SK-N-SH (cell line): ENCODE measurements at regions not wholly inside any gene's neighbourhood (a gene's known extent, or its start where the extent isn't known, plus 50 kb on each side); places are given as distances from the start of the nearest gene placed in this dataset.

ENCODE experiments used
- CTCF ChIA-PET: fragments of 300-600, 350-600 bp; formaldehyde crosslinking; extraction: SDS; loops from one replicate; lab custom pipeline; 2021; lab: Yijun Ruan, JAX
- POLR2A ChIA-PET: fragments of 350-600 bp; sonication (Branson Sonifier 250); formaldehyde crosslinking; extraction: SDS; loops from one replicate; lab custom pipeline; 2020; ENCODE audit warnings: antibody characterized with exemption, inconsistent platforms; lab: Yijun Ruan, JAX
- DNase-seq: peaks from one replicate; pipeline ENCODE4 v3.0.0; 2012
- H2AFZ ChIP-seq: fragments of 200-600 bp; sonication (generic); 2 replicates; pipeline ENCODE4 v1.8.1; 2016; ENCODE audit warnings: antibody characterized with exemption, mild to moderate bottlenecking, low read depth
- H3F3A ChIP-seq: fragments of 200-600 bp; sonication (generic); replicated peaks from 2 replicates; pipeline ENCODE3; 2016; ENCODE audit warnings: antibody characterized with exemption, mild to moderate bottlenecking; ENCODE audit not compliant: insufficient read depth
- H3K27ac ChIP-seq, 2 experiments: fragments of 200-500 bp in 1 of 2; fragments of 200-600 bp in 1 of 2; sonication (Bioruptor generic) in 1 of 2; sonication (generic), shearing (Covaris generic) in 1 of 2; 2 replicates each; pipeline versions ENCODE4 v1.5.1 to v1.6.1; 2014 to 2016; ENCODE audit warnings: low read depth in 2 of 2, inconsistent platforms in 1 of 2, low read length in 1 of 2, mild to moderate bottlenecking in 1 of 2, mixed read lengths in 1 of 2
- H3K27me3 ChIP-seq: fragments of 200-600 bp; sonication (generic), shearing (Covaris generic); 2 replicates; pipeline ENCODE4 v1.6.1; 2016; ENCODE audit warnings: mixed run types; ENCODE audit not compliant: insufficient read depth
- H3K36me3 ChIP-seq, 2 experiments: fragments of 200-500 bp in 1 of 2; fragments of 200-600 bp in 1 of 2; sonication (Bioruptor generic) in 1 of 2; sonication (generic) in 1 of 2; replicated peaks in 1 of 2; 2 replicates each; pipeline versions ENCODE3 to v1.5.1; 2014 to 2016; ENCODE audit warnings: low read length in 1 of 2, mild to moderate bottlenecking in 1 of 2; ENCODE audit not compliant: insufficient read depth in 2 of 2, control insufficient read depth in 1 of 2
- H3K4me1 ChIP-seq, 2 experiments: fragments of 200-500 bp in 1 of 2; fragments of 200-600 bp in 1 of 2; sonication (Bioruptor generic) in 1 of 2; sonication (generic), shearing (Covaris generic) in 1 of 2; 2 replicates each; pipeline versions ENCODE4 v1.5.1 to v1.6.1; 2014 to 2016; ENCODE audit warnings: low read depth in 1 of 2, low read length in 1 of 2, mixed run types in 1 of 2; ENCODE audit not compliant: insufficient read depth in 2 of 2, control insufficient read depth in 1 of 2
- H3K4me2 ChIP-seq: fragments of 200-600 bp; sonication (generic), shearing (Covaris generic); 2 replicates; pipeline ENCODE4 v1.6.1; 2017; ENCODE audit warnings: mixed run types
- H3K4me3 ChIP-seq, 2 experiments: fragments of 200-500 bp in 1 of 2; fragments of 200-600 bp in 1 of 2; sonication (Bioruptor generic) in 1 of 2; sonication (generic), shearing (Covaris generic) in 1 of 2; 2 replicates each; pipeline versions ENCODE4 v1.5.1 to v1.8.1; 2014 to 2016; ENCODE audit warnings: low read depth in 2 of 2, inconsistent platforms in 1 of 2, low read length in 1 of 2, mild to moderate bottlenecking in 1 of 2, mixed read lengths in 1 of 2, moderate library complexity in 1 of 2
- H3K79me2 ChIP-seq: fragments of 200-600 bp; sonication (generic); 2 replicates; pipeline ENCODE4 v1.8.1; 2017; ENCODE audit warnings: mild to moderate bottlenecking; ENCODE audit not compliant: insufficient read depth
- H3K9ac ChIP-seq: fragments of 200-600 bp; sonication (generic); 2 replicates; pipeline ENCODE4 v1.6.1; 2017; ENCODE audit warnings: mixed run types
- H3K9me2 ChIP-seq: fragments of 200-600 bp; sonication (generic); 2 replicates; pipeline ENCODE4 v1.6.1; 2017; ENCODE audit warnings: mixed run types
- H3K9me3 ChIP-seq: fragments of 200-600 bp; sonication (generic); 2 replicates; pipeline ENCODE4 v1.6.1; 2017; ENCODE audit warnings: mixed run types, mild to moderate bottlenecking, moderate library complexity
- H4K20me1 ChIP-seq: fragments of 200-600 bp; sonication (generic); 2 replicates; pipeline ENCODE4 v1.6.1; 2017; ENCODE audit warnings: mild to moderate bottlenecking, mixed run types; ENCODE audit not compliant: insufficient read depth
- CHD2 ChIP-seq: fragments of 150-350 bp; IDR thresholded peaks from 2 replicates; pipeline ENCODE4 v1.6.1; 2018; ENCODE audit warnings: low read length; ENCODE audit not compliant: partially characterized antibody
- EZH2phosphoT487 ChIP-seq: fragments of 200-600 bp; sonication (generic); IDR thresholded peaks from 2 replicates; pipeline ENCODE4 v1.6.1; 2017; ENCODE audit warnings: low read depth, mixed run types, mild to moderate bottlenecking, antibody characterized with exemption, moderate library complexity, borderline replicate concordance
- FOXM1 ChIP-seq: IDR thresholded peaks from 2 replicates; pipeline ENCODE4 v1.4.0; 2012; ENCODE audit warnings: low read depth, mild to moderate bottlenecking
- GABPA ChIP-seq: IDR thresholded peaks from 2 replicates; pipeline ENCODE4 v1.4.0; 2012; ENCODE audit warnings: low read depth, mild to moderate bottlenecking
- JUND ChIP-seq: IDR thresholded peaks from 2 replicates; pipeline ENCODE4 v1.4.0; 2012
- MEF2A ChIP-seq: IDR thresholded peaks from 2 replicates; pipeline ENCODE4 v1.4.0; 2012; ENCODE audit warnings: low read depth, borderline replicate concordance
- NFIC ChIP-seq: IDR thresholded peaks from 2 replicates; pipeline ENCODE4 v1.4.0; 2012; ENCODE audit warnings: borderline replicate concordance
- RAD21 ChIP-seq: IDR thresholded peaks from 2 replicates; pipeline ENCODE4 v1.6.1; 2012; ENCODE audit warnings: mild to moderate bottlenecking, low read length
- RCOR1 ChIP-seq: fragments of 150-350 bp; IDR thresholded peaks from 2 replicates; pipeline ENCODE4 v1.6.1; 2017; ENCODE audit warnings: antibody characterized with exemption, low read length
- SIN3A ChIP-seq: IDR thresholded peaks from 2 replicates; pipeline ENCODE4 v1.6.1; 2012; ENCODE audit warnings: low read depth, mild to moderate bottlenecking, low read length, moderate library complexity, borderline replicate concordance
- TCF12 ChIP-seq: IDR thresholded peaks from 2 replicates; pipeline ENCODE4 v1.4.0; 2012
- YY1 ChIP-seq: IDR thresholded peaks from 2 replicates; pipeline ENCODE4 v1.4.0; 2012; ENCODE audit warnings: low read depth, mild to moderate bottlenecking
- WGBS: methylation state at CpG from one replicate; pipeline ENCODE4 v1.1.6; 2017; ENCODE audit warnings: low lambda C conversion rate; 5-methylcytosine and 5-hydroxymethylcytosine counted together
- TF ChIP-seq, protein P1 (sequence below): IDR thresholded peaks from 2 replicates; pipeline ENCODE4 v1.4.0; 2012; ENCODE audit warnings: low read depth, borderline replicate concordance
- TF ChIP-seq, protein P2 (sequence below): fragments of 150-350 bp; IDR thresholded peaks from 2 replicates; pipeline ENCODE4 v1.6.1; 2017; ENCODE audit warnings: antibody characterized with exemption, low read length, low read depth, borderline replicate concordance
- TF ChIP-seq, protein P3 (sequence below): fragments of 150-350 bp; IDR thresholded peaks from 2 replicates; pipeline ENCODE4 v1.6.1; 2016; ENCODE audit warnings: mild to moderate bottlenecking, low read depth, low read length
- TF ChIP-seq, protein P4 (sequence below): IDR thresholded peaks from 2 replicates; pipeline ENCODE4 v1.4.0; 2012; ENCODE audit warnings: low read depth, borderline replicate concordance
- TF ChIP-seq, protein P5 (sequence below): IDR thresholded peaks from 2 replicates; pipeline ENCODE4 v1.6.1; 2012; ENCODE audit warnings: mild to moderate bottlenecking, low read depth, low read length, moderate library complexity

DNA sequence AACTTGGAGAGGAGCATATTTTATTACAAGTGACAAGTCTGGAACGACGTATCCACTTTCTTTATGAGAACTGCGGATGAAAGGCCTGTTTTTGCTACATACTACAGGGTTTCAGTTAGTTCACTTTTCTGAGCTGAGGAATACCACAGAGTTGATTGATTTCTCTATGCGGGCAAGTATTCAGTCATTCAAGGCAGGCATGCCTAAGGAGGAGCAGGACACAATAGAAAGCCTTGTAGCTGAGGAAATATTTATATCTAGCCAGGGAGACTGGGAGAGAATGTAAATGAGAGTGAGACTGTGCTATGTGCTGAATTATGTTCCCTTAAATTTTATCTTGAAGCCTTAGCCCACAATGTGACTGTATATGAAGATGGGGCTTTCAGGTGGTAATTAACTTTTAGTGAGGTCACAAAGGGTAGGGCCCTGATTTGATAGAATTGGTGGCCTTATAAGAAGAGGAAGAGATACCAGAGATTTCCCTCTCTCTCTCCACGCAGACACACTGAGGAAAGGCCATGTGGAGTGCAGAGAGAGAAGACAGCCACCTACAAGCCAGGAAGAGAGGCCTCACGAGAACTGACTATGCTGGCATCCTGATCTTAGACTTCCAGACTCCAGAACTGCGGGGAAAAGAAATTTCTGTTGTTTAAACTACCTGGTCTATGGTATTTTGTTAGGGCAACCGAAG is 459.0 kb upstream of the ATP2B1 start:
- no peak overlapping the region for H3K4me3 ChIP-seq
- 76% methylated on average over 8 of the region's 8 CpGs for WGBS
- H3K9me2 ChIP-seq = no peaks in the 10 kb centered on the region
- no peak overlapping the region for H2AFZ ChIP-seq
- no peaks in the 10 kb centered on the region for H3K9me3 ChIP-seq
- POLR2A ChIA-PET = no interaction called here
- no peak overlapping the region for H3K9ac ChIP-seq
- no peaks in the 10 kb centered on the region for H3K4me1 ChIP-seq
- DNase-seq = no peak
- no peak for TF ChIP-seq FOXM1
- no peak for TF ChIP-seq JUND
- TF ChIP-seq YY1 = no peak
- no peak for TF ChIP-seq NFIC
- no peak for TF ChIP-seq TCF12
- TF ChIP-seq, protein P1, sequence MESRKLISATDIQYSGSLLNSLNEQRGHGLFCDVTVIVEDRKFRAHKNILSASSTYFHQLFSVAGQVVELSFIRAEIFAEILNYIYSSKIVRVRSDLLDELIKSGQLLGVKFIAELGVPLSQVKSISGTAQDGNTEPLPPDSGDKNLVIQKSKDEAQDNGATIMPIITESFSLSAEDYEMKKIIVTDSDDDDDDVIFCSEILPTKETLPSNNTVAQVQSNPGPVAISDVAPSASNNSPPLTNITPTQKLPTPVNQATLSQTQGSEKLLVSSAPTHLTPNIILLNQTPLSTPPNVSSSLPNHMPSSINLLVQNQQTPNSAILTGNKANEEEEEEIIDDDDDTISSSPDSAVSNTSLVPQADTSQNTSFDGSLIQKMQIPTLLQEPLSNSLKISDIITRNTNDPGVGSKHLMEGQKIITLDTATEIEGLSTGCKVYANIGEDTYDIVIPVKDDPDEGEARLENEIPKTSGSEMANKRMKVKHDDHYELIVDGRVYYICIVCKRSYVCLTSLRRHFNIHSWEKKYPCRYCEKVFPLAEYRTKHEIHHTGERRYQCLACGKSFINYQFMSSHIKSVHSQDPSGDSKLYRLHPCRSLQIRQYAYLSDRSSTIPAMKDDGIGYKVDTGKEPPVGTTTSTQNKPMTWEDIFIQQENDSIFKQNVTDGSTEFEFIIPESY = no peak
- TF ChIP-seq, protein P2, sequence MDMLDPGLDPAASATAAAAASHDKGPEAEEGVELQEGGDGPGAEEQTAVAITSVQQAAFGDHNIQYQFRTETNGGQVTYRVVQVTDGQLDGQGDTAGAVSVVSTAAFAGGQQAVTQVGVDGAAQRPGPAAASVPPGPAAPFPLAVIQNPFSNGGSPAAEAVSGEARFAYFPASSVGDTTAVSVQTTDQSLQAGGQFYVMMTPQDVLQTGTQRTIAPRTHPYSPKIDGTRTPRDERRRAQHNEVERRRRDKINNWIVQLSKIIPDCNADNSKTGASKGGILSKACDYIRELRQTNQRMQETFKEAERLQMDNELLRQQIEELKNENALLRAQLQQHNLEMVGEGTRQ = no peak
- no peak for TF ChIP-seq SIN3A
- H3K36me3 ChIP-seq = no peaks in the 10 kb centered on the region
- H3K4me2 ChIP-seq = no peak overlapping the region
- no peaks in the 10 kb centered on the region for H3K27me3 ChIP-seq
- H4K20me1 ChIP-seq = no peaks in the 10 kb centered on the region
- H3F3A ChIP-seq = no peaks in the 10 kb centered on the region
- no peak overlapping the region for H3K27ac ChIP-seq
- CTCF ChIA-PET = no interaction called here
- no peaks in the 10 kb centered on the region for H3K79me2 ChIP-seq

DNA sequence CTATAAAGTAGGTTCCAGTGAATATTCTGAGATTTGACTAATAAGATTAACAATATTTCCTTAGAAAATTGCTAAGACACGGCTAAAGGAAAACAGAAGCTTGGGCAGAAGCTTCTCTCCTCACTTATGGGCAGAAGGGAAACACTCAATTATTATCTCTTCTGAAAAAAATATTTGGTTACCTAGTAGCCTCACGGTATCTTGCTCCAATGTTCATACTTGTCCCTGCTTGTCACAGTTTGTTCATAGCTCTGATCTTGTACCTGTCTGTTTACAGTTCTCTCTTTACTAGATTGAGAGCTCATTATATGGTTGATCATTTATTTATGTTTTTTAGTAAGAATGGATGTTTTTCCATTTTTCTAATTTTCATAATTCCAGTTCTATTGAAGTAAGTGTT is 458.0 kb upstream of the ATP2B1 start:
- WGBS = 71% methylated on average over 2 of the region's 2 CpGs
- no peaks in the 10 kb centered on the region for H3F3A ChIP-seq
- TF ChIP-seq, protein P3, sequence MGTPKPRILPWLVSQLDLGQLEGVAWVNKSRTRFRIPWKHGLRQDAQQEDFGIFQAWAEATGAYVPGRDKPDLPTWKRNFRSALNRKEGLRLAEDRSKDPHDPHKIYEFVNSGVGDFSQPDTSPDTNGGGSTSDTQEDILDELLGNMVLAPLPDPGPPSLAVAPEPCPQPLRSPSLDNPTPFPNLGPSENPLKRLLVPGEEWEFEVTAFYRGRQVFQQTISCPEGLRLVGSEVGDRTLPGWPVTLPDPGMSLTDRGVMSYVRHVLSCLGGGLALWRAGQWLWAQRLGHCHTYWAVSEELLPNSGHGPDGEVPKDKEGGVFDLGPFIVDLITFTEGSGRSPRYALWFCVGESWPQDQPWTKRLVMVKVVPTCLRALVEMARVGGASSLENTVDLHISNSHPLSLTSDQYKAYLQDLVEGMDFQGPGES = no peak
- TF ChIP-seq CHD2 (no peak), RCOR1 (no peak), GABPA (no peak), NFIC (no peak), EZH2phosphoT487 (no peak), RAD21 (no peak), MEF2A (no peak), JUND (no peak)
- TF ChIP-seq, protein P4, sequence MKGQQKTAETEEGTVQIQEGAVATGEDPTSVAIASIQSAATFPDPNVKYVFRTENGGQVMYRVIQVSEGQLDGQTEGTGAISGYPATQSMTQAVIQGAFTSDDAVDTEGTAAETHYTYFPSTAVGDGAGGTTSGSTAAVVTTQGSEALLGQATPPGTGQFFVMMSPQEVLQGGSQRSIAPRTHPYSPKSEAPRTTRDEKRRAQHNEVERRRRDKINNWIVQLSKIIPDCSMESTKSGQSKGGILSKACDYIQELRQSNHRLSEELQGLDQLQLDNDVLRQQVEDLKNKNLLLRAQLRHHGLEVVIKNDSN = no peak
- TF ChIP-seq, protein P5, sequence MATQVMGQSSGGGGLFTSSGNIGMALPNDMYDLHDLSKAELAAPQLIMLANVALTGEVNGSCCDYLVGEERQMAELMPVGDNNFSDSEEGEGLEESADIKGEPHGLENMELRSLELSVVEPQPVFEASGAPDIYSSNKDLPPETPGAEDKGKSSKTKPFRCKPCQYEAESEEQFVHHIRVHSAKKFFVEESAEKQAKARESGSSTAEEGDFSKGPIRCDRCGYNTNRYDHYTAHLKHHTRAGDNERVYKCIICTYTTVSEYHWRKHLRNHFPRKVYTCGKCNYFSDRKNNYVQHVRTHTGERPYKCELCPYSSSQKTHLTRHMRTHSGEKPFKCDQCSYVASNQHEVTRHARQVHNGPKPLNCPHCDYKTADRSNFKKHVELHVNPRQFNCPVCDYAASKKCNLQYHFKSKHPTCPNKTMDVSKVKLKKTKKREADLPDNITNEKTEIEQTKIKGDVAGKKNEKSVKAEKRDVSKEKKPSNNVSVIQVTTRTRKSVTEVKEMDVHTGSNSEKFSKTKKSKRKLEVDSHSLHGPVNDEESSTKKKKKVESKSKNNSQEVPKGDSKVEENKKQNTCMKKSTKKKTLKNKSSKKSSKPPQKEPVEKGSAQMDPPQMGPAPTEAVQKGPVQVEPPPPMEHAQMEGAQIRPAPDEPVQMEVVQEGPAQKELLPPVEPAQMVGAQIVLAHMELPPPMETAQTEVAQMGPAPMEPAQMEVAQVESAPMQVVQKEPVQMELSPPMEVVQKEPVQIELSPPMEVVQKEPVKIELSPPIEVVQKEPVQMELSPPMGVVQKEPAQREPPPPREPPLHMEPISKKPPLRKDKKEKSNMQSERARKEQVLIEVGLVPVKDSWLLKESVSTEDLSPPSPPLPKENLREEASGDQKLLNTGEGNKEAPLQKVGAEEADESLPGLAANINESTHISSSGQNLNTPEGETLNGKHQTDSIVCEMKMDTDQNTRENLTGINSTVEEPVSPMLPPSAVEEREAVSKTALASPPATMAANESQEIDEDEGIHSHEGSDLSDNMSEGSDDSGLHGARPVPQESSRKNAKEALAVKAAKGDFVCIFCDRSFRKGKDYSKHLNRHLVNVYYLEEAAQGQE = no peak
- TF ChIP-seq, protein P2 = no peak

More for the DNA sequence above, 458.0 kb upstream of the ATP2B1 start:
- ChIA-PET CTCF (no interaction called here), POLR2A (no interaction called here)
- Histone ChIP-seq H3K27ac (no peak overlapping the region), H4K20me1 (no peaks in the 10 kb centered on the region), H3K36me3 (no peaks in the 10 kb centered on the region), H3K79me2 (no peaks in the 10 kb centered on the region), H3K9ac (no peak overlapping the region), H3K4me3 (no peak overlapping the region), H3K9me2 (no peaks in the 10 kb centered on the region), H3K4me2 (no peak overlapping the region), H2AFZ (no peak overlapping the region), H3K4me1 (no peaks in the 10 kb centered on the region), H3K9me3 (no peaks in the 10 kb centered on the region), H3K27me3 (no peaks in the 10 kb centered on the region)
- DNase-seq = no peak
